Stimulated activated CD4-positive, alpha-beta T cell treated with anti-CD3 and anti-CD28 coated beads, TNF-alpha, amount 100 ng/mL, for 4 hours (primary cell): ENCODE measurements at regions not wholly inside any gene's neighbourhood (a gene's known extent, or its start where the extent isn't known, plus 50 kb on each side); places are given as distances from the start of the nearest gene placed in this dataset.
A peak's percentile ranks its signal among the peaks of the same experiment; 100 is the strongest.
"Not testable (repeated sequence)": the region's sequence is repeated elsewhere in the genome, so short reads cannot be mapped to it uniquely, and the experiment has no call there.

Experiments used
- DNase-seq, 3 experiments: peaks; one replicate each; pipeline ENCODE4 v3.0.0-alpha.2; 2020; ENCODE audit warnings: low read depth in 3 of 3

DNA sequence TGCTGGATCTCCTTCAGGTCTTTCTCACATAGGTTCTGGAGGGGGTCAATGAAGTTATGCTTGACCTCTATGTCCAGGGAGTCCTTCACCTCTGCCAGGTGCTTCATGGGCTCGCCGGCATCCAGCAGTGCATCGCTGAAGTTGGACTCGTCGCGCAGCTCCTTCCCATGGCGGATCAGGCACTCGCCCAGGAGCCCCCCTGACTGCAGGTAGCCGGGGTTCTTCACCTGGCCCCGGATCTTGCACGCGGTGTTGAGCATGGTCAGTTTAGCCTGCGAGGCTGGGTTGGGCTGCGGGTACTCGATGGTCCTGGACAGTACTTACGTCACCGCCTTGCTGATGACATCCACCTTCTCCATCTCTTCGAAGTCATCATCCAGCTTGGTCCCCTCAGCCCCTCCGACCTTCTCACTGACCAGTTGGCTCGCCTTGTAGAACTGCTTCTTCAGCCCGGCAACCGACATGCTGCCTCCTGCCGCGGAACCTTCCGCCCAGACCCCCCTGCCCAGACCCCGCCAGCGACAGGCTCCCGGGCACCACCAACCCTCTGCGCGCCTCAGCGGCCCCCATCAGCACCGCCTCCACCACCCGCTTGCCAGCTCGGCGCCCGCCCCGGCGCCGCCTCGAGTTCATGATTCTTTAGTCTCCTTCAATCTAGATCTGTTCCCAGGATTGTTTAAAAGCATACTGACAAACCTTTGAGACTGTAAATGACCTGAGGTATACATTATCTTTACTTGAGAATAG lies 99.8 kb downstream of the KPNA2 start:
- no peak for DNase-seq

DNA sequence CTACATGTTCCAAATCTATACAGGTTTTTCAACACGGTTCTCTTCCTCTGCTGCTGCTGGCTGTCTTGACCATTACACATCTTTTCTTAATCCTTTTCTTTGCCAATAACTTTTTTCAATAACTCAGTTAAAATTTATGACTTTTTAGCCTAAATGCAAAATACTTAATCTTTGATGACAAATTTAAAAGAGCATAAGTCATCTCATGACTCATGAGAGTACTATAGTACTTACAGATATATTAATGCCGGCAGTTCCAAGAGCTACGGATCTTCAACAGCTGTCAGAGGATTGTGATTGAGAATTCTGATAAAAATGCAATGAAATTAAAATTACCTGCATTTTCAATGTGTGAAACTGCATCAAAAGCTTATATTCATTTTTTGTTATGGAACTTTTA lies 105.5 kb downstream of the KPNA2 start:
- DNase-seq = no peak

DNA sequence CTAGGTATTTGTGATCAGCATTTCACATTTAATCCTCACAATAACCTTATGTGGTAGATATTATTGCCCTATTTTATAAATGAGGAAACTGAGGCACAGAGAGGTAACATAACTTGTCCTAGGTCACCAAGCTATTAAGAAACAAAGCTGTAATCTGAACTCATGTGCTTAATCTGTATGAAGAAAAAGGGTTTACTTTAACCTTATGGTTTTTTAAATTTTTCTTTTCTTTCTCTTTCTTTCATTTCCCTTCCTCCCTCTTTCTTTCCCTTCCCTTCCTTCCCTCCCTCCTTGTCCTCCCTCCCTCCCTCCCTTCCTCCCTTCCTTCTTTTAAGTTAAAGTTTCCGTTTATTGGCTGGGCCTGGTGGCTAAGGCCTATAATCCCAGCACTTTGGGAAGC lies 105.2 kb upstream of the AMZ2 start:
- no peak for DNase-seq

DNA sequence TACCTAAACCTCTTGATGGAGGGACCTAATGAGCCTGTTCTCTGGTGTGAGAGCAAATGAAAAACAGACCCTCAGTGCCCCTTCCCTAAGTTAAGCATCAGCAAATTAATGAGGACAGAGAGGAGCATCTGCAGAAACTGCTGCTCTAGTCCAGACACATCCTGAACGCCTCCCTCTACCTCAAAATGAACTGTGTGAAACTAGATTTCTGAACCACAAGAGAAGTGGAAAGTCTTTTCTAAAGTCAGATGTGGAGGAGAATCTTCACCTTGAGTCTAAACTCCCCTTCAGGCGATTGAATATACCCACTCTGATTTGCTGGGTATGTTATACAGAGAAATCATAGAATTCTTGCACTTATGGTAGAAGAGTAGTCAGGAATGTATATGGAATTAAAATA lies 104.4 kb upstream of the AMZ2 start:
- DNase-seq = no peak

DNA sequence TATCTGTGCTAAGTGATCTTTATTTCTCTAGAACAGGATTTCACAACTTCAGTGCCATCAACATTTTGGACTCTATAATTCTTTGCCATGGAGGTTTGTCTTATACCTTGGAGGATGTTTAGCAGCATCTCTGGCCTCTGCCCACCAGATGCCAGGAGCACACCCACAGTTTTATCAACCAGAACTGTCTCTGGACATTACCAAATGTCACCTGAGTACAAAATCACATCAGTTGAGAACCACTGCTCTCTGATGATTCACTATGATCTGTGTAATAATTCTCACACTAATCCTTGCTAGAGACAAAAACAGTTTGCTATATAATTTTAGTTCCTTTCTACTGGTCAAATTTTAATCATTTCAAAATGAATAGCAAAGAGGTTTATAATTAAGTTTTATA lies 102.8 kb upstream of the AMZ2 start:
- DNase-seq = no peak

DNA sequence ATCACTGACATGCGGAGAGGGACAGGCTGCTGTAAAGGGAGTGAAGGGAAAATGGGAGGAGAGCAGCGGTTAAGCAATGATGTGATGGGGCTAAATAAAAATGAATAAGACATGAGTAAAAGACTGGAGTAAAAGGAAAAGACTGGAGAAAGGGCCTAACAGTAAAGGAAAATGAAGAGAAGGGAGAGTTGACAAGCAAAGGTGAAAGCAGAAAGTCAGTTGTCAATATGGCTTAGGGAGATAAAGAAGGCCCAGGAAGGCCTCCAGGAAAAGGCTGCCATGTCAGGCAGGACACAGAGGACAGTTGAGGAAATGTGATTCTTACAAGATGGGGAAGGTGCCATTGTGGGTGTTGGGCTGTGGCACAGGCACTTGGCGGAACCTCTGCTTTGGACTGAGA lies 98.9 kb upstream of the AMZ2 start:
- DNase-seq = no peak

DNA sequence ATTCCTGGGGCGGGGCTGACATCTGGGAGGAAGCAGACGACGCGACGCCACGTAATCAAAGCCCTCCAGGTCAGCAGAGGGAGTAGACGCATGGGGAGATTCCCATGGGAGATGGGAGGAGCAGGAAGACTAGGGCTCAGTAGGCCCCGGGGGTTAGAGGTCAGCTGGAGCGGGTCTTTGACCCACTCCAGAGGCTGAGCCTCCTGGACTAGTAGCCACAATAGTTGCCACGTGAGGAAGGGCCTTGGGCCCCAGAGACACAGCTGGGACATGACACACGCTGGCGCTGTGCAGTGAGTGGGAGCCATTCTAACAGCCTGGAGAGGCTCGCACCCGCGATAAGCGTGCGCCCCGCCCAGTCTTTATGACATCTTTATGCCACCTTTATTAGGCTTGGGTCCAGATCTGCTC lies 95.7 kb upstream of the AMZ2 start:
- no peak for DNase-seq

DNA sequence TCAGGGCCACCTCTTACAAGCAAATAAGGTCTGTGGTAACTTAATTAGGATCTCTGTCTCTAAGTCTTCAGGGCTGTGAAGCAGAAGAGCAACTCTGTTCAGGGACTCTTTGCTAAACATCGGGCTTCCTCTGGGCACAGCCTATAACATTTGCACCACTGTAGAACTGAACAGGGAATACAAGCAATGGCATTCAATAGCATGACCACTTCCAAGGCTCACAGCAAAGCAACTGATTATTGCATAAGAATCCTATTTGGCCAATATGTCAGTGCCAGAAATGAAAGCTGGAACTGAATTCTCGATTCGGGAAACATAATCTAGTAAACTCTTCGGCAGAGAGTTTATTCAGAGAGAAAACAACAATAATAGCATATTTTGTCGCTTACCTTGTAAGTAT lies 92.2 kb upstream of the AMZ2 start:
- DNase-seq = no peak

DNA sequence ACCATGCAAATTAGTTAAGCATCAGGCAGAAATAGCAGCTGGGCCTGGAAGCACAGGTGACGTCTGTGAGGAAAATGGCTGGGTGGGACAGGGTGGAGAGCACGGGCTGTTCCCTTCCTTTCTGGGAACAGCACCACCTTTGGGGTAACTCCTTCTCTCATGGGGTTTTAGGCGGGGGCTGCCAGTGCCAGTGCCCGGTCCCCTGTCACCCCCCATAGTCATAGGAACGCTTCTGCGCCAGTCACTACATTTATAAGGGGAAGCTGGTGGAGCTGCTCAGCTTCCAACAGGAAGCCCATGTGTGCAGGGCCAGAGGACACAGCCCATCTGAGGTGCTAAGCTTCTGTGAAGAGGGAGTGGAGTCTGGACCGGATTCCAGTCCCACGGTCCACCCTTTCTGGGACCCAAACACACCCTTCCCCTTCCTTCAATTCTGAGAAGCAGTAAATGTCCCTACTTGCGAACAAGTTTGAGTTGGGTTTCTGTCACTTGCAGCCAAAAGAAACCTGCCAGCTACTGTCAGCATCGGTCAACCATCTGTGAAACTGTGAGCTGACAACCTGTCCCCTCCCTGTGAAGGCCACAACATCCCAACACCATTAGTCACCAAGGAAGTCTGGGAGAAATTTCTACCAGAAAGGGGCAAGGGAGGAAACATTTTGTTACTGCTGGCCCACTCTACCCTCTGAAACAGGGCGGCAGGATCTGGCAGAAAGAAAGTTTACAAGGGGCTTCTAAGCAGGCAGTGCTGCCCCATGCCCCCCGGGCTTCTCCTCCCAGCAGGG lies 86.0 kb upstream of the AMZ2 start:
- no peak for DNase-seq

DNA sequence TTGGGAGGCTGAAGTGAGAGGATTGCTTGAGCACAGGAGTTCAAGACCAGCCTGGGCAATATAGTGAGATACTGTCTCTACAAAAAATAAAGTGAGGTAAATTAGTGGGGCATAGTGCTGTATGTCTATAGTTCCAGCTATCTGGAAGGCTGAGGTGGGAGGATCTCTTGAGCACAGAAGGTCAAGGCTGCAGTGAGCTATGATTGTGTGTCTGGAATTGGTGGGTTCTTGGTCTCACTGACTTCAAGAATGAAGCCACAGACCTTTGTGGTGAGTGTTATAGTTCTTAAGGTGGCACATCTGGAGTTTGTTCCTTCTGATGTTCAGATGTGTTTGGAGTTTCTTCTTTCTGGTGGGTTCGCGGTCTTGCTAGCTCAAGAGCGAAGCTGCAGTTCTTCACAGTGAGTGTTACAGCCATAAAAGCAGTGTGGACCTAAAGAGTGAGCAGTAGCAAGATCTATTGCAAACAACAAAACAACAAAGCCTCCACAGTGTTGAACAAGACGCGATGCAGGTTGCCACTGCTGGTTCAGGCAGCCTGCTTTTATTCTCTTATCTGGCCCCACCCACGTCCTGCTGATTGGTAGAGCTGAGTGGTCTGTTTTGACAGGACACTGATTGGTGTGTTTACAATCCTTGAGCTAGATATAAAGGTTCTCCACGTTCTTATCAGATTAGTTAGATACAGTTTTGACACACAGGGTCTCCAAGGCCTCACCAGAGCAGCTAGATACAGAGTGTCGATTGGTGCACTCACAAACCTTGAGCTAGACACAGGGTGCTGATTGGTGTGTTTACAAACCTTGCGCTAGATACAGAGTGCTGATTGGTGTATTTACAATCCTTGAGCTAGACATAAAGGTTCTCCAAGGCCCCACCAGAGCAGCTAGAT lies 79.3 kb upstream of the AMZ2 start:
- DNase-seq = not testable (repeated sequence)

DNA sequence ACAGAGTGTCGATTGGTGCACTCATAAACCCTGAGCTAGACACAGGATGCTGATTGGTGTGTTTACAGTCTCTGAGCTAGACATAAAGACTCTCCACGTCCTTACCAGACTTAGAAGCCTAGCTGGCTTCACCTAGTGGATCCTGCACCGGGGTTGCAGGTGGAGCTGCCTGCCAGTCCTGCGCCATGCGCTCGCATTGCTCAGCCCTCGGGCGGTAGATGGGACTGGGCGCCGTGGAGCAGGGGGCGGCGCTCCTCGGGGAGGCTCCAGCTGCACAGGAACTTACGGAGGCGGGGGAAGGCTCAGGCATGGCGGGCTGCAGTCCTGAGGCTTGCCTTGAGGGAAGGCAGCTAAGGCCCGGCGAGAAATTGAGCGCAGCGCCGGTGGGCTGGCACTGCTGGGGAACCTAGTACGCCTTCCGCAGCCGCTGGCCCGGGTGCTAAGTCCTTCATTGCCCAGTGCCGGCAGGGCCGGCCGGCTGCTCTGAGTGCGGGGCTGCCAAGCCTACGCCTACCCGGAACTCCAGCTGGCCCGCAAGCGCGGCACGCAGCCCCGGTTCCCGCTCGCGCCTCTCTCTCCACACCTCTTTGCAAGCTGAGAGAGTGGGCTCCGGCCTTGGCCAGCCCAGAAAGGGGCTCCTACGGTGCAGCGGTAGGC lies 78.5 kb upstream of the AMZ2 start:
- not testable (repeated sequence) for DNase-seq

DNA sequence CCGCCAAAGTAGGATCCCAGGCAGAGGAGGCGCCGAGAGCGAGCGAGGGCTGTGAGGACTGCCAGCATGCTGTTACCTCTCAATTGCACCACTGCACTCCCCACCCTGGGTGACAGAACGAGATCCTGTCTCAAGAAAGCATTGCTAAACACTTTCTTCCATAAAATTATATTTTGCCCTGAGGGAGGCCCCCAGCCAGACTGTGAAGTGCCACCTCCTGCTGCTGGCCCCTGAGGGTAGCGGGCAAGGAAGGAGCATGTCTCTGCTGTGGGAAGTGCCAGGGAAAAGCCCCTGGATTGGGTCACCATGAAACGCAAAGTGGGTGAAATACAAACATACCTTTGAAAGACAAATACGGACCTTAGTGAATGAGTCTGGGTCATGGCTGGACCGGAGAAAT lies 78.0 kb upstream of the AMZ2 start:
- no peak for DNase-seq

DNA sequence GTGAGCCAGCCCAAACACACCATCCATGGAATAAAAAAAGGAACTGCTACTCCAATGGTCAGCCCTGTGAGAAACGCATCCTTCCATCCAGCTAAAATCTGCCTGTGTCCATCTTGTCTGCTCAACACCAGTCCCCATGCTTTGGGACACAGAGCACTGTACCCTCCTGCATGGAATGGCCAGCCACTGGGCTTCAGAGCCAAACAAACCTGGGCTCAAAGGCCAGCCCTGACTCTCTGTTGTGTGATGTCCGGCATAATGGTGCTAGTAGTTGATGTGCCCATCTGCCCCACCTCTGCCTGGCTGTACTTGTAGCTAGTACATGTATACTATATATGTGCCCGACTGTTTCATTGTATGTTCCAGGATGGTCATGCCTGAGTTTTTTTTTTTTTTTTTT lies 77.6 kb upstream of the AMZ2 start:
- no peak for DNase-seq

DNA sequence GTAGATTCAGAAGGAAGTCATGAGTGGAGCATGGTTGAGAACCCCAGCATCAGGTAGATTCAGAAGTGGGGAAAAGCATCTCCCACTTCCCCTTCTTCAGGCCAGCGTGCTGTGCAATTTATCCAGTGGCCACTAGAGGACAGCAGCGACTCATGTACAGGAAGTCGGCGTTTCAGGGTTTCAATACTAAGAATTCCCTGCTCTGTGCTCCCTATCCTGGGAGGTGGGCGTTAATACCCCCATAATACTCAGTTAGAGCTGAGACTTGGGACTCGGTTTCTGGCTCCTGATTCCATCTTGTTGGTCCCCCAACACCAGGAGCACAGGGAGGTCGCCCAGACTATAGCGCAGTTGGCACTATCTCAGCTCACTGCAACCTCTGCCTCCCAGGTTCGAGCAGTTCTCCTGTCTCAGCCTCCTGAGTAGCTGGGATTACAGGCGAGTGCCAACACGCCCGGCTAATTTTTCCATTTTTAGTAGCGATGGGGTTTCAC lies 75.3 kb upstream of the AMZ2 start:
- DNase-seq = peak; percentile 48 to 60 (median 54)

DNA sequence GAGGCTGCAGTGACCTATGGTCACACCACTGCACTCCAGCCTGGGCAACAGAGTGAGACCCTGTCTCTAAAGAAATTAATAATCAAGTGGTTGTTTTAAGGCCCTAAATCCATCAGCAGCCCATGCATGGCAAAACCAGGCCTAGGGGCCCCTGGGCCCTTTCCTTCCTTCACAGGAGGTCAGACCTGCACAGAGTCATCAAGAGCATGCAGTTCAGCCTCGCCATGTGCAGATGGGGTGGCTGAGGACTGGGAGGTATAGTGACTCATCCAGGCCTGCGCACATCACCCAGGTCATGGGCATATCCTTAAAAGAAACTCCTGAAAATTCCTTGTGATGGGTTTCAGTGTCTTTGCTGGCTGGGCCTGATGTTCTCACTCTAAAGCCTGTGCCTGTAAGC lies 72.4 kb upstream of the AMZ2 start:
- no peak for DNase-seq

DNA sequence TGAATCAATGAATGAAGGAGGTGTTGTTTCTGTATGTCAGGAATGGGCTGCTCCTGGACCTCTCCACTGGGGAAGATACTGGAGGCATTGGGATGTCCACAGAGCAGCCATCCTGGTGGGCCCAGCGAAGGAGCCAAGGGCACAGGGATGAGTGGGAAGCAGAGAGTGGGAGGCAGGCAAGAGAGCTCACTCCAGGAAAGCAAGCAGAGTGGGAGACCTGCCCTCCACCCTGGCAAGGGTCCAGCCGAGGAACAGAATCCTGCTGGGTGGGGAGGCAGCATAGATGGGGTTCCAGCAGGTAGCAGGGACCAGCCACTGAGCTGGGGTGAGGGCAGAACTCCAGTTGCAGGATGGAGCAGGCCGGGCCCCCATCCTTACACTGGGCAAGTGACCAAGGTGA lies 71.9 kb upstream of the AMZ2 start:
- DNase-seq = no peak

DNA sequence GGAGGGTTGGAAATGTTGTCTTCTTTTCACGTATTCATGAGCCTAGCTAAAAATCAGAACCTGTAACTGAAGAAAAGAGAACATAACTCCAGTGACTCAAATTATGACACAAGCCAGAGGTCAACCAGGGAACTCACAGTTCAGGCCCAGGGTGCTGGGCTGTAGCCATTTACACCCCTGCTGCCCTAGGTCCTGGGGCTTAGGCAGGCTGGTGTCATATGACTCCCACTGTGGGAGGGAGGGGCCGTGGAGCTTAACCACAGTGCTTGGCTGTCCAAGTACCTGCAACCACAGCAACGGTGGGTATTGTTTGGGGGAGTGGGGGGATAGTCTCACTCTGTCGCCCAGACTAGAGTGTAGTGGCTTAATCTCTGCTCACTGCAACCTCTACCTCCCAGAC lies 71.1 kb upstream of the AMZ2 start:
- no peak for DNase-seq

DNA sequence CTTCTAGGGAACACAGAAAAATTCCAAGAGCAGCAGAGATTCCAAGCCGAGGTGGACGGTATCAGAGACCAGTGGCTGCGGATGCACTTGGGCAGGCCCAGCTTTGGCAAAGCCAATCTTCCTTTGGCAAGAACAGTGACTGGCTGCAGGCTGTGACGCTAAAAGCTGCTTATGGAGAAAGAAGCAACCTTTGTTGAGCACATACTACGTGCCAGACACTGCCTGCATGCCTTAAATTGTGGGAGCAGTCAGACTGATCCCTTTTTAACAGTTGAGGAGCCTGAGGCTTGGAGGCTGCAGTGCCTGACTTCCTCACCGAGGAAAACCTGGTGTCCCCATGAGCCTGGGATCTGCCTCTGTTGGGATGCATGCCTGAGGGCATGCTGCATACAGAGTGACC lies 69.0 kb upstream of the AMZ2 start:
- DNase-seq = no peak

DNA sequence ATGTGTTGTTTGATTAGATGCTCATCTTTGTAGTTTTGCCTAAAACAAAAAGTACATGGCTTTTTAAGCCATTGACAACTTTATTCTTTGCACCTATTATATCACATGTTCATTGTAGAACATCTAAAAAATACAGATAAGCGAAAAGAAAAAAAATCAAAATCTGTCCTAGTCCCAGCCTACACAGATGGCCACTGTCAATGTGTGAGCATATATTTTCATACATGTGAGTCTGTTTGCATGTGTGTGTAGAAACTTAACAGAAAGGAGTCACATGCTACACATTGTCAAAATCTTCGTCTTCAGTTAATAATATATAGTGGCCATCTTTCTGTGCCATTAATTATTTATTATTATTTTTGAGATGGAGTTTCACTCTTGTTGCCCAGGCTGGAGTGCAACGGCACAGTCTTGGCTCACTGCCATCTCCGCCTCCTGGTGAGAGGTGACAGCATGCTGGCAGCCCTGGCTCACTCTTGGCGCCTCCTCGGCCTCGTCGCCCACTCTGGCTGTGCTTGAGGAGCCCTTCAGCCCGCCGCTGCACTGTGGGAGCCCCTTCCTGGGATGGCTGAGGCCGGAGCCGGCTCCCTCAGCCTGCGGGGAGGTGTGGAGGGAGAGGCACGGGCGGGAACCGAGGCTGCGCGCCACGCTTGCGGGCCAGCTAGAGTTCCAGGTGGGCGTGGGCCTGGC lies 68.5 kb upstream of the AMZ2 start:
- DNase-seq = no peak

DNA sequence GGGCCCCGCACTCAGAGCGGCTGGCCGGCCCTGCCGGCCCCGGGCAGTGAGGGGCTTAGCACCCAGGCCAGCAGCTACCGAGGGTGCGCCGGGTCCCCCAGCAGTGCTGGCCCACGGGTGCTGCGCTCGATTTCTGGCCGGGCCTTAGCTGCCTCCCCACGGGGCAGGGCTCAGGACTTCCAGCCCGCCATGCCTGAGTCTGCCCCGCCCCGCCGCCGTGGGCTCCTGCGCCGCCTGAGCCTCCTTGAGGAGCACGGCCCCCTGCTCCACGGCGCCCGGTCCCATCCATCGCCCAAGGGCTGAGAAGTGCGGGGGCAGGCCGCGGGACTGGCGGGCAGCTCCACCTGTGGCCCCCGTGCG lies 67.9 kb upstream of the AMZ2 start:
- DNase-seq = no peak

DNA sequence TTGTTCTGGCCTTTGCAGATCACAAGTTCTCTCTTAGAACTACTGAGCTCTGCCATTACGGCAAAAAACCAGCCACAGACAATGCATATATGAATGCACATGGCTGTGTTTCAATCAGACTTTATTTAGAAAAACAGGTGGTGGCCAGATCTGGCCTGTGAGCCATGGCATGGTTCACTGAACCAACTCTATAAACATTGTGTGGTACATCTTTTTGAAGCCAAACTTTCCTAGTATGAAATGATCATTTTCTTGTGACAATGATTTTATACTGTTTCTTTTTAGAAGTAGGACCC lies 65.9 kb upstream of the AMZ2 start:
- DNase-seq = no peak
